Inferior parietal cortex (tissue), 1 donor: ENCODE measurements at regions not wholly inside any gene's neighbourhood (a gene's known extent, or its start where the extent isn't known, plus 50 kb on each side); places are given as distances from the start of the nearest gene placed in this dataset.

Experiments
- DNase-seq: peaks from one replicate; pipeline ENCODE4 v3.0.0-alpha.2; 2016; ENCODE audit errors: extremely low spot score

DNA sequence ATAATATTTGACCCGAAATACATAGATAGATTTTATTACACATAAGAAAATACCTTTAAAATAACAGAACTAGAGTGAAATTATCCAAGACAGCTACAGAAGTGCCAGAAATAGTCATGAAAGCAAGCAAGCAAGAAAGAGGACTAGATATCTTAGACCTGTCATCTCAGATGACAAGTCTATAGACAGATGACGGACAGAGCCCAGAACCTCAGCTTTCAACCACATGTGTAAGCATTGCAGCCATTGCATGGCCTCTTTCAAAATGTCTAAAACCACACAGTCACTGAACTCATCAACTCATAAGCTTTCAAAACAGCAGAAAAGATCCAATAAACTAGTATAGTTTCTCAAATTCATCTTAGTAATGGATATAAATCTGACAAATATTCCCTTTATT lies 59.8 kb upstream of the FHIT start:
- no peak for DNase-seq

- DNase-seq: no peak
Observed at GRCh38 chr3:61315871-61316270, 64.6 kb upstream of the FHIT start.

DNA sequence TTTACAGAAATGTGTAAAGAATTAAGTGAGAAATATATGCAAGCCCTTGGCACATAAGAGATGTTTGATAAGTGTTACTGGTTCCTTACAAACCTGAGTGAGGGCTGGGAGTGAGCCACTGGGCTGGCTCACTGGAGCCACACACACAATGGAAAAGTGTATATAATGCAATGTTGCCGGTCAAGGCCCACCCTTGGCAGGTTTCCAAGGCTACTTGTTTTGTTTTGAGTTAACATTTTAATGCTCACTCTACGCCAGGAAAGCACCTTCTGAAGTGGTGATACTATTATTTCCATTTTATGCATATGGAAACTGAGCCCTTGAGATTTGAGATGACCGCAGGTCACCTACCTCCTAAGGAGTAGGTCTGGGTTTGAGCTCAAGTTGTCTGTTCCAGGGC lies 71.8 kb upstream of the FHIT start:
- DNase-seq: no peak

DNA sequence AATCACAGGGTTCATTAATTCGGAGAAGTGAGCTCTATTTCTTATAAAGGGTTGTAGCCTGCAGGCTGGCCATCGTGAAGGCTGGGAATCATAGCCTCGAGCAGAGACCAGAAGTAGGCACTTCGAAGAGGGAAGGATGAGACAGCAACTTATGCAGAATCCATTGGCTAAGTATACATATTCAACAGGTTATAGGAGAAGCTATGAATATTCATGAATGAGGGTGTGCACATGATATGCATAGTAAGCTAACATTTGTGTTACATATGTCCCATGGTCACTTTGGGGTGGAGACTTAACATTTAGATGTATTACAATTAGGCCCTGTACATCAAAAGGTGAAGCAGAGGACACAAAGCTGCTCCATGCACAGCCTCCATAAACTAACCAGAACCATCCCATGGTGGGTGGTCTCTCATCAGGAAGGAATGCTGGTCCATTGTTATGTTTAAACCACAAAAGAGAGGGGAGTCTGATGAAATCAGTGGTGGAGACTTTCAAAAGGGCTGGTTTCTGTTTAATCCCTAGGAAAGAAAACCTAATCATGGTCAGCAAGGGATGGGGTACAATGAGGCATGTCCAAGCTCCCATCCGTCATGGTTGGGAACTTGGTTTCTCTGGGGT lies 80.8 kb upstream of the FHIT start:
- DNase-seq: no peak

- DNase-seq: no peak
Observed at GRCh38 chr3:61333192-61333961, 82.1 kb upstream of the FHIT start.

DNA sequence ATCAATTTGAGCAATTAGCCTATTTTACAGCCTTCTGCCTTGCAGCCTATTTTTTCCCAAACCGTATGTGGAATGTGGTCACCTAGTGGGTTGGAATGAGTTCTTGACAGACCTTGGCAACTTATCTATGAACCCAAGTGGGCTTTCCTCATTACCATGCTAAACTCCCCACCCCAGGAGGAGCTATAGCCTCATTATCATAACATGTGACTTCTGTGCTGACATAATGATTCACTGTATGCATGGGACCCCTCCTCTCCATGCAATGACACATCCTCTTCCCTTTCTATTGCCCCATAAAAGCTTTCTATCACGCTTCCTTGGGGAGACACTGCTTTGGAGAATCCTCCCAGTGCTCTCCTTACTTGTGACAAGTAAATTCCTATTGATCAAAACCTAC lies 83.5 kb upstream of the FHIT start:
- DNase-seq: no peak

DNA sequence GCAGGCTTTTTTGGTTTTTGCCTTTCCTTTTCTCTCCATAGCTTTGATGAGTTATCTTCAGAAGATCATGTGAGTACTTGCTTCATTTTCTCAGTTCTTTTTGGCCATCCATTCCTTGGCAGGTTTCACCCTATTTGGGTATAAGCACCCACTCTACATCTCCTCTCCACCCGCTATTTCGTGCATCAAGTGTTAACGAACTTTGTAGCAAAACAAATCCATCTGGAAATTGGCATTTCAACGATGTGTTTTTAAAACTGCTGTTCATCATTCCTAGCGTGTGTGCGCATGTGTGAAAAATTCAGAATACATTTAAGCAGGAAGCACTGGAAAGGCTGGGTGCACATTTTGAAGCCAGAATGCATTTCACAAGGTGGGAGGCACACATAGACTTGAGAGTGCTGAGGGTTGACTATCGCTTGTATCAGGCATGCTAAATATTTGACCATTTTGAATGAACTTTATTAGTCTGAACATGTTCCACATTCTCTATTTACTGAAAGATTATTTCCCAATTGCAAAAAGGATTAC lies 89.7 kb upstream of the FHIT start:
- peak; percentile 32 for DNase-seq

DNA sequence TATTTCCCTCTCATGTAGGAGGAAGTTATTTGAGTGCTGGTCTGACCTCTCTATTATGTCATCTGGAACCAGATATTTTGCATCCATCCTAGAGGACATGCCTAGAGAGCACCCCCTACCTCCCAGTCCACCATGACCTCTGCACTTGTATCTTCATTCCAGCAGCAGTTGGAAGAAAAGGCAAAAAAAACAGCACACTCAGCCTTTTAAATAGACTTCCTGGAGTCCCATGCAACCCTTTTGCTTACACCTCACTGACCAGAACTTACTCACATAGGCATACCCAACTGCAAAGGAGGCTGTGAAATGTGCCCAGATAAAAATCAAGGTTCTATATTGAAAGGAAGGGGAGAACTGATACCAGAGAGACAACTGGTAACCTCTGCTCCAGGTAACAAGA lies 92.3 kb upstream of the FHIT start:
- DNase-seq: no peak

- no peak for DNase-seq
Observed at GRCh38 chr3:61345020-61345419, 93.8 kb upstream of the FHIT start.

- no peak for DNase-seq
Observed at GRCh38 chr3:61347981-61348380, 96.7 kb upstream of the FHIT start.

DNA sequence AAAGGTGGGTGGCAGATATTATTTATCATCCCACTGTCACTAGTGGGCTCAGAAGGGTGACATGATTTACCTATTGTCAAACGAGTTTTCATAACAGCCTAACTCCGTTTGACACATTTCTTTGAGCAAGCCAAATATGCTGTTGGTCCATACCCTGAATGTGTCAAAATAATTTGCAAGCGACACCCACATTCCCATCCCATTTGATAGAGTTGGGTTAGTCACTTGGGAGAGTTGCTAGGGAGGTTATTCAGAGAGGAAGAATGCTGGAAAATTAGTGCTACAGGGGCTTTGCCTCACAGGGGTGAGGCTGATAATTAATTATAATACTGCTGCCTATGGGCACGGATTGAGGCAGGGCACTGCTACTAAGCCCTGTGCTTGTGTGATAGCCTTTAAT lies 98.5 kb upstream of the FHIT start:
- no peak for DNase-seq

GRCh38 chr3:61350782-61351309 lies 99.6 kb upstream of the FHIT start:
- no peak for DNase-seq

DNA sequence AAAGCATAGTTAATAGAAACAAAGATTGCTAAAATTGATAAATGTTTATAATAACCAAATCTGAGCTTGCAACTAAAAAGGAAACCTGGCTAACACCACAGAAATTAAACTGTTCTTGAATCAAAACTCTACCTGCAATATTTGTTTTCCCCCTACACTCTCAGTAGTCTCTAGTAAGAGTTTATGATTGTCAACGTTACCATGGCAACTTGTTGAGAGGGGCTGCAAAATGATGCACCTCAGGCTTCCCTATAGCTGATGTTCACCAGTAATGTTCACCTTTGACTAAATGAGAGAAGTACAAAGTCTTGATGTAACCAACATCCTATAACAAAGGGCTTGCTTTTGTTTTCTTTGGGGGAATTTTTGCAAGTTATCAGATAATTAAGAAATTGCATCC lies 101.1 kb upstream of the FHIT start:
- DNase-seq: no peak

- peak; percentile 61 for DNase-seq
Observed at GRCh38 chr3:61353382-61353781, 102.1 kb upstream of the FHIT start.

DNA sequence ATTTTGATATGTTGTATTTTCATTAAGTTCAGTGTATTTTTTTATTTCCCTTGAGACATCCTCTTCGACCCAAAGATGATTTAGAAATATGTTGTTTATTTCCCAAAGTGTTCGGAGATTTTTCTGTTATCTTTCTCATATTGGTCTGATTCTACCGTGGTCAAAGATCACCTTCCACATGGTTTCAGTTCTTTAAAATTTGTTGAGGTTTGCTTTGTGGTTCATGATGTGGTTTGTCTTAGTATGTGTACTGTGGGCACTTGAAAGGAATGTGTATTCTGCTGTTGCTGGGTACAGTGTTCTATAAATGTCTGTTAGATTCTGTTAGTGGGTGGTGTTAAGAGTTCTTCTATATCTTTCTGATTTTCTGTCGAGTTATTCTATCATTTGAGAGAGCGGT lies 103.4 kb upstream of the FHIT start:
- DNase-seq: no peak

- no peak for DNase-seq
Observed at GRCh38 chr3:61356685-61357084, 105.4 kb upstream of the FHIT start.

DNA sequence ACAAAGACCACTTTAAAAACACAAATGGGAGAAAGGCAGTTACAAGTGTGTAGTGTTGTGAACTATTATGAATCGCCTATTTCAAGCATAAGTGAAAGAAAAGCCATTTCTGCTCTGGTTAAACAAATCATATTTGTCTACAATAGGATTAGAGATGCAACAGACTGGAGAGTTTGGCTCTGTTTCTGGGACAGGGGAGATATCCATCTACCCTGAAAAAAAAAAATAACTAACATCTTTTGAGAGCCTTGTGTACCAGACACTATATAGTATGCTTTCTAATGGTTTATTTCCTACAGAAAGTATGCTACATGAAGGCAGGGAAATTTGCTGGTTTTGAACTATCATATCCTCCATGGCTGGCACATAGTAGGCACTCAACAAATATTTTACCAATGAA lies 106.7 kb upstream of the FHIT start:
- DNase-seq: no peak

- peak; percentile 74 for DNase-seq
Observed at GRCh38 chr3:61358364-61358763, 107.1 kb upstream of the FHIT start.

- DNase-seq: no peak
Observed at GRCh38 chr3:61360297-61360965, 109.2 kb upstream of the FHIT start.

GRCh38 chr3:61369678-61370077 lies 118.4 kb upstream of the FHIT start:
- DNase-seq: no peak

GRCh38 chr3:61371123-61371522 lies 119.9 kb upstream of the FHIT start:
- DNase-seq: no peak

GRCh38 chr3:61372723-61373122 lies 121.5 kb upstream of the FHIT start:
- DNase-seq: no peak

DNA sequence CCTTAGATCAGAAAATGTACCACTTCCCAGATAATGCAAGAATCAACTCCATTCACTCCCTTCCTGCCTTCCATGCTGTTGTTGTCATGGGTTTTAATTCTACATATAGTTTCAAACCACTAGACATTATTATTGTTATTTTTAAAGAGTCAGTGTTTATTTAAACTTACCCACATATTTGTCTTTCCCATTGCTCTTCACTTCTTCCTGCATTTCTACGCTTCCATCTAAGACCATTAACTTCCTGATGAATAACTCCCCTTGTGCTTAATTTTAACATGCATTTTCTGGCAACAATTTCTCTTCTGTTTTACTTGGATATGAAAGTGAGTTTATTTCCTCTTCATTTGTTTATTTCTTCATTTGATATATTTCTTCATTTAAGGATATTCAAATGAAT lies 127.1 kb upstream of the FHIT start:
- DNase-seq: no peak
